Fibroblast of skin of left quadriceps (primary cell): ENCODE measurements at regions not wholly inside any gene's neighbourhood (a gene's known extent, or its start where the extent isn't known, plus 50 kb on each side); places are given as distances from the start of the nearest gene placed in this dataset.
"Not testable (repeated sequence)": the region's sequence is repeated elsewhere in the genome, so short reads cannot be mapped to it uniquely, and the experiment has no call there.

Source experiments
- DNase-seq, 2 experiments: peaks; one replicate each; pipeline ENCODE4 v3.0.0-alpha.2; 2013; ENCODE audit warnings: low read depth in 2 of 2

DNA sequence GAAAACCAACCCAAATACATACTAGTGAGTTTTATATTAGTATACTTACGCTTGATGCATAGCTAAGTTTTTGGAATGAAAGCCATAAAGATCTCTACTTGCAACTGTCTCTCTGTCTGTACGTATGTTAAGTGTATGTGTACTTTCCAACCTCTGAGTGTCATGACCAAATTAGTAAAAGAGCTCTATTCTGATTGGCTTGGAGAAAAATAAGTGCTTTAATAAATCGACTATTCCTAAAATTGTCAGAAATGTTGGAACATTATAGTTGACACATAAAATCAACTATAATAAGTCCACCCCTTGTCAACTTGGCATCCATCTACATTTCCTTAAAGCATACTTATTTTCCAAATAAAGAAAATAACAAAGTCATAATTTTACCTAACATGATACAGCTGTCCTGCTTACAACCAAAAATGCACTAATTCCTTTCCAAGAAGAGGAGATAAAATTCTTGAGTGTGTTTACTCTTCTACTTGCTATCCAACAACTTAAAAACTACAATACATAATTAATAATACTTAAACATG lies 507.4 kb upstream of the ATP2B1 start:
- no peak for DNase-seq

DNA sequence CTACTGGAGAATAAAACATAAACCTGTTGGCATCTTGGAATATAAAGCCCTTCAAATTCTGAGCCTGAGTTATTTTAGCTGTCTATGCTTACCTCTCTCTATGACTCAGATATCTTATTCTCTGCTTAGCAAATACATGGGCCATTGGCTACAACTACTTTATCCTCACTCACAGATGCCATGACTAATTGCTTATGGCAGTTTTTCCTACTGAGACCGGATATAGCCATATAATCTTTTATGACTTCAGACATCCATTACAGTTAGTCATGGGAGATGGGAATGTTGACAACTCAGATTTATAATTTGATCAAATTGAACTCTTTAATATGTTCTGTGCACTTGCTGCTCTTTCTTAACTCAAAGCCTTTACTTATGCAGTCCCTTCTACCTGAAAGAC lies 502.4 kb upstream of the ATP2B1 start:
- peak; percentile 38 to 50 for DNase-seq

DNA sequence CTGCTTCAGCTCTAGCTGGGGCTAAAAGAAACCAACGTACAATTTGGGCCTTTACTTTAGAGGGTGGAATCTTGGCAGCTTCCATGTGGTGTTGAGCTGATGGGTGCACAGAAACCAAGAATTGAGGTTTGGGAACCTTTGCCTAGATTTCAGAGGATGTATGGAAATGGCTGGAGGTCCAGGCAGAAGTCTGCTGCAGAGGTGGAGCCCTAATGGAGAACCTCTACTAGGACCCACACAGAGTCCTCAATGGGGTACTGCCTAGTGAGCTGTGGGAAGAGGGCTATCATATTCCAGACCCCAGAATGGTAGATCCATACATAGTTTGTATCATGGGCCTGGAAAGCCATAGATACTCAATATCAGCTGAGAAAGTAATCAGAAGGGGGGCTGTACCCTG lies 500.4 kb upstream of the ATP2B1 start:
- DNase-seq = no peak

DNA sequence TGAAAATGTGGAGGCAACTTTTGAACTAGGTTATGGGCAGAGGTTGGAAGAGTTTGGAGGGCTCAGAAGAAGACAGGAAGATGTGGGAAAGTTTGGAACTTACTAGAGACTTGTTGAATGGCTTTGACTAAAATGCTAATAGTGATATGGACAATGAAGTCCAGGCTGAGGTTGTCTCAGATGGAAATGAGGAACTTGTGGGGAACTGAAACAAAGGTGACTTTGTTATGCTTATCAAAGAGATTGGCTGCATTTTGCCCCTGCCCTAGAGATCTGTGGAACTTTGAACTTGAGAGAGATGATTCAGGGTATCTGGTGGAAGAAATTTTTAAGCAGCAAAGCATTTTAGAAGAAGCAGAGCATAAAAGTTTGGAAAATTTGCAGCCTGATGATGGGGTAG lies 499.7 kb upstream of the ATP2B1 start:
- not testable (repeated sequence) for DNase-seq

DNA sequence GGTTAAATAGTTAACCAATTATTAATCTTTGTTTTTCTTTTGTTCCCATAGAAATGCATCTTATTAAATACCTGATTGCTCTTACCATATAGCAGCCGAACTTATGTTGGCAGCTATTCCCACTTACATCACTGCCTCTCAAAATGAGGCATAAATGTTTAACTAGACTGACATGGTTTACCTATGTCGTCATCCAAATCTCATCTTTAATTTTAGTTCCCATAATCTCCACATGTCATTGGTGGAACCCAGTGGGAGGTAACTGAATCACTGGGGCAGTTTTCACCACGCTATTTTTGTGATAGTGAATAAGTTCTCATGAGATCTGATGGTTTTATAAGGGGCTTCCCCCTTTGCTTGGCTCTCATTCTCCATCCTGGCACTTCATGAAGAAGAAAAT lies 499.2 kb upstream of the ATP2B1 start:
- DNase-seq = no peak

DNA sequence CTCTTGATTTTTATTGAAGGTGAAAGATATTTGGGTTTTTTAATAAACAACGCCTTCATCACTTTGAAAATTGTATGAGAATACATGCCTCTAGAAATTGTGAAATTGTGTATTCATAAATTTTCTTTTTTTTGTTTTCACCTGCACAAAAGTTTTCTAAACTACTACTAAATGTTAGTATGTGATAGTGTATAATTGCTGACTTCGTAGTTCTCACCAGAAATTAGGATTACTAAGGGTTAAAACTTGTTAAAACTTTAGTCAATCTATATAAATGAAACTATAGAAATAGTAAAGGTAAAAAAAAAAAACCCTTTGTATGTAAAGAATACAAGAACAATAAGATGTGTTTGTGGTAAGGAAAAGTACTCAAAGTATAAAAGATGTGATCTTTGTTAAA lies 496.5 kb upstream of the ATP2B1 start:
- DNase-seq = no peak

DNA sequence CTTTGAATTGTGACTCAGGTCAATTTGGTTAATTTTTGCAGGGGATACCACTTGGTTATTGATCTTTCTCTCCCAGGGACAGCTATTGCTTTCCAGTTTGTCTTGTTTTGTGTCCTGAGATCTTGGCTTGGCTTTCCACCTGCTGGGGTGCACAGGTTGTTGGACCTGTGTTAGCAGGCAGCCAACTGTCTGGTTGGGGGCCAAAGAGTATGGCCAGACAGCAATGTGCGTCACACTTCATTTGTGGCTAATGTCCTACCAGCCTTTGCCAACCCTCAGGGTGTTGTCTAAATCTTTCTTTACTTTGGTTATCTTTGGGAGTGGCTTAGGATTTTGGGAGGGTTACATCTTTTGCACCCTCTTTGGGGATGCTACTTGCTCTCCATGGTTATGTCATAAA lies 494.9 kb upstream of the ATP2B1 start:
- DNase-seq = no peak

DNA sequence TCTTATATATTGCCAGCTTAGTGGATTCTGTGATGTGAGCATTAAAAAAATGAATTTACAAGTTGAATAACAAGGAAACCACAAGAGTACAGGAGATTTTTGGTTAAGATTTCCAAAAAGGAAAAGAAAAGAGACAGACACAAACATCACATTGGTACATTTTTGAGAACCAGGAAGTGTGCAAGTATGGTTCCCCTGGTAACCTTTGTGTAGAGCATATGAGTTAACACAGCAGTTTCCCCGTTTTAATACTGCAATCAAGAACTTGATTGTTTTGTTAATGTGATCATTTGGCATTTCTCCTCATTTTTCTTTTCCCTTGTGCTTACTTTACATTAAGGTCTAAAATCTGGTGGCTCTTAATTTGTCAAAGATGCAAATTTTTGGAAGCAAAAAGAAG lies 490.4 kb upstream of the ATP2B1 start:
- no peak for DNase-seq

DNA sequence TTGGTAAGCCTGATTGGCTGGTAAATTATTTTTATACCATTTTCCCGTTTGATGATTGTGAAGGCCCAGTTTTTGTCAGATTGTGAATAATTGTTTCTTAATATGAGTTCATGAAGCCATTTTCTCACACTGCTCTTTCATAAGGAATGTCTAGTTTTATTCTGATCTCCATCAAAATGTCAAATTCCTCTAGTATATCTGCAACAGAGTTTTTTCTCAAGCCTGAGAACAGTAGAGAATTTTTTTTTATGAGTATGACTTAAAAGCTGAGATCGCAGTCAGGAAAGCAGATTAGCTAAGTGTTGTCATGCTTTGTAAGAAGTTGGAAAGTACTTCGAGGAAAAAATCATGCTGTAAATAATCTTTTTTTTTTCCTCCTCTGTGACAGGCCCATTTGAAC lies 484.9 kb upstream of the ATP2B1 start:
- no peak for DNase-seq

DNA sequence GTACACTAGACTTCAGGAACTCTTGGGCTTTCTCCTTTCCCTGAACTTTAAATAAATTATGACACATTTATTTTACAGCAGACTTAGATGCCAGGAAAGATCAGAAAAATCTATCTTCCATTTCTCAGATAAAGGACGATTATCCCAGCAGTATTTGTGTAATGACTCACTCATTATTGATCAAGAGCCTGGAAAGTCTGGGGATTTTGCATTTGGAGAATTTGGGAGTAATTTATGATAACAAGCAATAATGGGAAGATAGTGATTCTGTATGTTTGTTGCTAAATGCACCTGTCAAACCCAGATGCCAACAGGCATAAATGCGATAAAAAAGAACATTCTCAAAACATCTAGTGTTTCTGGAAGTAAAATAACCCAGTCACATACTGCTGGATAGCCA lies 480.2 kb upstream of the ATP2B1 start:
- DNase-seq = no peak

DNA sequence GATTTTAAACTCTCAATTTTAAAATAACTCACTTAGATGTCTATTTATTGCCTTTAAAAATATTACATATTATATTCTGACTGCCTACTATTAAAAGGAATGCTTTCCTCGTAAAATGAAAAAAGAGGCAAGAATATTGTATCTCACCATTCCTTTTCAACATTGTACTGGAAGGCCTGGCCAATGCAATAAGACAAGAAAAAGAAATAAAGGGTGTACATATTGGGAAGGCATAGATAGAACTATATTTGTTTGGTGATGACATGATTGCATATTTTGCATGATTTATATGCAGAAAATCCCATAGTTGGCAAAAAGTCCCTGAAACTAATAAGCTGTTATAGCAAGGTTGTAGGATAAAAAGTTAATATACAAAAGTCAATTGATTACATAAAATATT lies 474.6 kb upstream of the ATP2B1 start:
- DNase-seq = no peak

DNA sequence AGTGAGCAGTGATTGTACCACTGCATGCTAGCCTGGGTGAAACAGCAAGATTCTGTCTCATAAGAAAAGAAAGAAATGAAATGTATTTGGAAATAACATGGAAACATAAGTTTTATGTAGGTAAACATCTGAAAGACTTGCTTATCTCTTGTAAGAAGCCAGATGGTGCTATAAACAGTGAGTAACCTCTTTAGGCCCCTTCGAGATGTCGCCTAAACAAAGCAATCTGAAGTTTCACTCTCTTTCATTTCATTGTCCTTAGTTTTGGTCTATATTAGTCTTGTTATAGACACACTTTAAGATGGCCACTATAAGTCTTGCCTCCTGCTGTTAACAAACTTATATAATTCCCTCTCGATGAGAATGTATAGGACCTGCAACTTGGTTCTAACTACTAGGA lies 472.6 kb upstream of the ATP2B1 start:
- no peak for DNase-seq

DNA sequence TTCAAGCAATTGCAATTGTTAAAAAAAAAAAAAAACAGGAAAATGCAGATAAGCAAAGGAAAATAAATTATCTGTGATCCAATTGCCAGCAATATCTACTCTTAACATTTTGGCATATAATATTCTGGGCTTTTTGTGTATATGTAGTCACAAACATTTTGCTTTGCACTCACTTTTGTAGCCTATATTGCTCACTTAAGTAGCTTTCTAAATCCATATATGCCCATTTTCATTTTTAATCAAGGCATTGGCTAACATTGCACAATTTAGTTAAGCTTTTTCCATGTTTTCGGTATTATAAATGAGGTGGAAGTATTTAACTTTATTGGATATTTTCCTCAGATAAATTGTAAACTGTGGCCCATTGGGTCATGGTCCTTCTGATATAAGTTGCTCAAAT lies 466.3 kb upstream of the ATP2B1 start:
- no peak for DNase-seq

DNA sequence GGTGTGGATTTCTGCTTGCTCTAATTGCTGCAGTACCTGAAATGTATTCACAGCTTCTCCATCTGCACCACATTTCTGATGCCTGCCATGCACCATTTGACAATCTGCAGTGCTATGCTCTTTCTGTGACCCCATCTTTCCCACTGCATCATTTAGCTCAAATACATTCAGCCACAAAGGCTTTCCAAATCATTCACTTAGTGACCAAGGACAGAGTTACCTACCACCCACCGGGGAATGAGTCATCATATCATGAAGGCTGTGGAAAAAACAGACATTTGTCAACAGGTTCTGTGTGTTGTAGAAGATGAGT lies 465.5 kb upstream of the ATP2B1 start:
- no peak for DNase-seq

DNA sequence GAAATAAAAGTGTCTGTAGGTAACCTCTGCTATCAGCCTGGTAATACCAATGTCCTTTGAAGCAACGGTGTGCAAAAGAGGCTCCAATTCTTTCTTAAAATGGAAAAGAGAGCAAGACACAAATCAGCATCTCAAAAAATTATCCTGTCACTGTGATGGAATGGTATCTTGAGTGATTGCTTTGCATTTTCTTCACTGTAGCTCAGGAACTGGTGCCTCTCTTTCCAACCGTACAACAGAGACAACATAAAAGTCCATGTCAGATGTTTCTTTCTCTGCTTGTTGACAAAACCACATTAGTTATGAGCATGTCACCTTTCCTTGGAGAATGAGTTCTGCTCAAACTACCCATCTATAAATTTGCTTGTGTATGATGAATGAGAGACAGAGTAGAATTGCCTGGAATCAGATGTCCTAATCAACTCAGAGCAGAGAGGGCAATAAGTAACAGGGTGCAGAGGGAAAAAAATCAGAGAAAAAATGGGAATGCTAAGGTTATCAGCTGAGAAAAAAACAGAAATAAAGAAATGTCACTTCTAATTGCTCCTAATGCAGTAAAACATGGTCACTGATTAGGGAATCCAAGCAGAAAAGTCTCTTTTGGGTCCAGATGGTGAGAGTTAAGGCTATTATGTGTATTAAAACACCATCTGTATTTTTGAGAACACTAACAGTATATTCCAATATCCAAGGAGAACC lies 465.0 kb upstream of the ATP2B1 start:
- no peak for DNase-seq

DNA sequence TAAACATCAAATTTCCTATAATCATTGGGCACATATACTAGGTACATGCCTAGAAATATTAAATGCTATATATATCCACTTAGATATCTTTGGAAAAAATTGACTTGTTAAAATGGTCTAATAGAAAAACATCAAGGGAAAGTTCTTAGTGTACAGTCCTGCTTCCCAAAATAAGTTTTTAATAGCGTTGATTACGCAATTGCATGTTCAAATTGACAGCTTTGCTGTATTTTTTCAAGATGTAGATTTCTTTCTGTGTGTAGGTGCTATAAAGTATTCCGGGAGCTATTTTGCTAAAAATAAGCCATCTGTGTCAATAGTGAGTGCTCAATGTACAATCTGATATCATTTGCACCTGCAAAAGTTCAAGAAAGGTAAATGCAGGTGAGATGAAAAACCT lies 463.9 kb upstream of the ATP2B1 start:
- no peak for DNase-seq

DNA sequence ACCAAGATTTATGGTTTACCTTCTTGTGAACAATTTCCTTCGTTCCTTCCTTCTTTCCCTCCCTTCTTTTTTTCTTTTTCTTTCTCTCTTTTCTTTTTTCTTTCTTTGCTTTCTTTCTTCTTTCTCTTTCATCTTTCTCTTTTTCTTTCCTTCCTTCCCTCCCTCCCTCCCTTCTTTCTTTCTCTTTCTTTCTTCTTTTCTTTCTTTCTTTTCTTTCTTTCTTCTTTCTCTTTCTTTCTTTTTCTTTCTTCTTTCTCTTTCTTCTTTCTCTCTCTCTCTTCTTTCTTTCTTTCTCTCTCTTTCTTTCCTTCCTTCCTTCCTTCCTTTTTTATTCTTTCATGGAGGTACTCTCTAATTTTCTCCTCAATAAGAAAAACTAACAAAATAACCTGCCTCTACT lies 462.1 kb upstream of the ATP2B1 start:
- no peak for DNase-seq

DNA sequence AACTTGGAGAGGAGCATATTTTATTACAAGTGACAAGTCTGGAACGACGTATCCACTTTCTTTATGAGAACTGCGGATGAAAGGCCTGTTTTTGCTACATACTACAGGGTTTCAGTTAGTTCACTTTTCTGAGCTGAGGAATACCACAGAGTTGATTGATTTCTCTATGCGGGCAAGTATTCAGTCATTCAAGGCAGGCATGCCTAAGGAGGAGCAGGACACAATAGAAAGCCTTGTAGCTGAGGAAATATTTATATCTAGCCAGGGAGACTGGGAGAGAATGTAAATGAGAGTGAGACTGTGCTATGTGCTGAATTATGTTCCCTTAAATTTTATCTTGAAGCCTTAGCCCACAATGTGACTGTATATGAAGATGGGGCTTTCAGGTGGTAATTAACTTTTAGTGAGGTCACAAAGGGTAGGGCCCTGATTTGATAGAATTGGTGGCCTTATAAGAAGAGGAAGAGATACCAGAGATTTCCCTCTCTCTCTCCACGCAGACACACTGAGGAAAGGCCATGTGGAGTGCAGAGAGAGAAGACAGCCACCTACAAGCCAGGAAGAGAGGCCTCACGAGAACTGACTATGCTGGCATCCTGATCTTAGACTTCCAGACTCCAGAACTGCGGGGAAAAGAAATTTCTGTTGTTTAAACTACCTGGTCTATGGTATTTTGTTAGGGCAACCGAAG lies 459.0 kb upstream of the ATP2B1 start:
- DNase-seq = no peak

DNA sequence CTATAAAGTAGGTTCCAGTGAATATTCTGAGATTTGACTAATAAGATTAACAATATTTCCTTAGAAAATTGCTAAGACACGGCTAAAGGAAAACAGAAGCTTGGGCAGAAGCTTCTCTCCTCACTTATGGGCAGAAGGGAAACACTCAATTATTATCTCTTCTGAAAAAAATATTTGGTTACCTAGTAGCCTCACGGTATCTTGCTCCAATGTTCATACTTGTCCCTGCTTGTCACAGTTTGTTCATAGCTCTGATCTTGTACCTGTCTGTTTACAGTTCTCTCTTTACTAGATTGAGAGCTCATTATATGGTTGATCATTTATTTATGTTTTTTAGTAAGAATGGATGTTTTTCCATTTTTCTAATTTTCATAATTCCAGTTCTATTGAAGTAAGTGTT lies 458.0 kb upstream of the ATP2B1 start:
- DNase-seq = no peak

DNA sequence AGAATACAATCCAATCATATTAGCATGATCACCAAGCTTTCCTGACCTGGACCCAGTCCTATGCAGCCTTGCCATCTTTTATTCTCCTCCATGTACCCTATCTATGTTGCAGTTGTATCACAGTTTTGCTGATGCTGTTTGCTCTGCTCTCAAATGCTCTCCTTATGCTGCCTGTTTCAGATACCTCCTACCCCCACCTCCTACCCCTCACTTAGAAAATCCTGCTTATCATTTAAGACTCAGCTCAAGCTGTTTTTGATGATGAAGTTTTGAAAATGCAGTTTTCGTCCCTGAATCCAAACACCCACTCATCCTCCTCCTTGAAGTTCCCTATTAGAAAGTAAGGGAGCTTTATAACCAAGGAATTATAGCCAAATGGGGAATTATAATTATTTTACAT lies 457.4 kb upstream of the ATP2B1 start:
- no peak for DNase-seq

DNA sequence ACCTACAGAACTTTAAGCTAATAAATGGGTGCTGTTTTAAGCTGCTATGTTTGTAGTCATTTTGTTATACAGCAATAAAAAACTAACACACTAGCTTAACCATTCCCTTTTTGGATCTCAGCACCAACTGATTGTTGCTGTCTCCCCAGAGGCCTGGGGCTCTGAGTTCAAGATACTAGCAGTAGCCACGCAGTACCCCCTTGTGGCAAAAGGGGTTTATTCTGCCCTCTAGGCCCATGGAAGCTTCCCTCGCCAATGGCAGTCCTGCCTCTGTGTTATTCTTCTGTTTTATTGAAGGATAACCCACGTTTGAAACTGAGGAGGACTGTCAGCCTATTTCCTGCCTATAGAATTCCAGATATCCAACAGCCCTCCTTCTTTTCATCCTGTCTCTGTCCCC lies 455.3 kb upstream of the ATP2B1 start:
- no peak for DNase-seq

DNA sequence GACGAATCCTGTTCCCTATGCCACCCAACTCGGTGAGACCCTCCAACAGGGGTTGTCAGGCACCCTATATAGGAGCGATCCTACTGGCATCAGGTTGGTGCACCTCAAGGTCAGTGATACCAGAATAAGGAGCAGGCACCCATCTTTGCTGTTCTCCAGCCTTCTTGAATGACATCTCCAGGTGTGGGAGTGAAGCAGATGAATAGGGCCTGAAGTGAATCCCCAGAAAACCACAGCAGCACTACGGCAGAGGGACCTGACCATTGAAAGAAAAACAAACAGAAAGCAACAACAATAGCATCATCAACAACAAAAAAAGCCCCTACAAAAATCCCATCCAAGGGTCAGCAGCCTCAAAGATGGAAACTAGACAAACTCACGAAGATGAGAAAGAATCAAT lies 445.2 kb upstream of the ATP2B1 start:
- DNase-seq = no peak

DNA sequence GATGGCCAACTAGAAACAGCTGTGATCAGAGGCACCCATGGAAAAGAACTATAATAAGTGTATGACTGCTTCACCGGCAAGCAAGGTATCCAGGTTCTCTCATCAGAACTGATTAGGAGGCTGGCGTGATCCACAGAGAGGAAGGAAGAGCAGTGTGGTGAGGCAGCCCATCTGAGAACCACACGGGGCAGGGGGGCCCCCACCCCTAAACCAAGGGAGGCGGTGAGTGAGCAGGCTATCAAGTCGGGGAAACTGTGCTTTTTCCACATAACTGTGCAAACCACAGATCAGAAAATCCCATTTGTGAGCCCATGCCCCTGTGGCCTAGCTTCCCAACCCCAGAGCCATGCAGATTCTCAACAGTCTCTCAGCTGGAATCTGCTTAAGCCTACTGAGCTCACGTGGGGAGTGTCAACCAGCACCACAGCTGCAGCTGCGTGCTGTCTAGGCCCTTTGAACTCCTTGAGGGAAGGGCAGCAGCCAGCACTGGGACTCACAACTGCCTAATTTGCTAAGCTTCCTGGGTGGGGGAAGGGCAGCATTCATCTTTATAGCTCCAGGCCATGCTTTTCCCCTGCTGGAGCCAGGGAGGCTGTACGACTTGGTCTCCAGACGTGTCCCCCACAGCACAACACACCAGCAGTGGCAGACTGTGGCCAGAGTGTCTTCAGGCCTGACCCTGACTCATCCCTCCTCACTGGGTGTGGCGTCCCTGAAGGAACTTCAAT lies 444.4 kb upstream of the ATP2B1 start:
- no peak for DNase-seq
